T-cell (primary cell): ENCODE measurements at regions not wholly inside any gene's neighbourhood (a gene's known extent, or its start where the extent isn't known, plus 50 kb on each side); places are given as distances from the start of the nearest gene placed in this dataset.

Experiments
- ATAC-seq, 4 experiments: fragments of 200-7000 bp in 3 of 4; fragments of 150-1000 bp in 1 of 4; cut with Tn5 transposase; replicated peaks in 1 of 4; 1 replicate in 3 of 4; 2 replicates in 1 of 4; pipeline ENCODE4 v1.10.0; 2021; ENCODE audit warnings: moderate library complexity in 3 of 4, mild to moderate bottlenecking in 2 of 4, moderate number of reproducible peaks in 1 of 4
- CTCF ChIA-PET, 2 donors: fragments of 300-600 bp; sonication (Branson Sonifier 250); formaldehyde crosslinking; loops; one replicate each; lab custom pipeline; 2022; ENCODE audit warnings: antibody characterized with exemption in 2 of 2; lab: Charles Lee
- POLR2A ChIA-PET, 2 donors: fragments of 300-600 bp; sonication (Branson Sonifier 250); formaldehyde crosslinking; loops; one replicate each; lab custom pipeline; 2022; ENCODE audit warnings: antibody characterized with exemption in 2 of 2; lab: Charles Lee
- DNase-seq, 35 experiments: peaks; one replicate each; pipeline versions ENCODE4 v3.0.0 to v3.0.0-alpha.2; 2013 to 2023
- H3K27ac ChIP-seq: one replicate; pipeline ENCODE4 v1.5.1; 2013; ENCODE audit warnings: low read length
- H3K27me3 ChIP-seq, 2 experiments: replicated peaks in 1 of 2; 1 replicate in 1 of 2; 2 replicates in 1 of 2; pipeline versions ENCODE4 v1.6.1 to v1.7.0; 2013; ENCODE audit warnings: low read length in 1 of 2, mixed read lengths in 1 of 2; ENCODE audit not compliant: control insufficient read depth in 2 of 2, insufficient read depth in 2 of 2; ENCODE audit errors: extremely low read depth in 1 of 2
- H3K36me3 ChIP-seq, 2 donors: 1 replicate in 1 of 2; 2 replicates in 1 of 2; pipeline versions ENCODE4 v1.6.1 to v1.7.0; 2013; ENCODE audit warnings: low read length in 1 of 2; ENCODE audit not compliant: control insufficient read depth in 2 of 2, insufficient read depth in 1 of 2; ENCODE audit errors: extremely low read depth in 1 of 2
- H3K4me1 ChIP-seq, 2 experiments: 1 replicate in 1 of 2; 2 replicates in 1 of 2; pipeline versions ENCODE4 v1.6.1 to v1.7.0; 2013; ENCODE audit warnings: low read length in 2 of 2, mixed read lengths in 1 of 2; ENCODE audit not compliant: insufficient read depth in 2 of 2, control insufficient read depth in 1 of 2; ENCODE audit errors: extremely low read depth in 1 of 2
- H3K4me3 ChIP-seq, 2 donors: 1 replicate in 1 of 2; 2 replicates in 1 of 2; pipeline versions ENCODE4 v1.5.1 to v1.7.0; 2013; ENCODE audit warnings: mild to moderate bottlenecking in 2 of 2, low read length in 1 of 2, moderate library complexity in 1 of 2; ENCODE audit not compliant: control insufficient read depth in 1 of 2; ENCODE audit errors: extremely low read depth in 1 of 2
- H3K9me3 ChIP-seq: 2 replicates; pipeline ENCODE4 v1.7.0; 2013
- H3K27ac Mint-ChIP-seq, 2 donors: one replicate each; pipeline ENCODE4 v1.8.0; 2020 to 2021; ENCODE audit warnings: mild to moderate bottlenecking in 2 of 2, mixed read lengths in 2 of 2
- H3K27me3 Mint-ChIP-seq, 2 donors: one replicate each; pipeline ENCODE4 v1.8.0; 2021 to 2022; ENCODE audit warnings: mixed read lengths in 2 of 2
- H3K36me3 Mint-ChIP-seq: one replicate; pipeline ENCODE4 v1.8.0; 2021; ENCODE audit warnings: mixed read lengths
- H3K4me1 Mint-ChIP-seq, 3 donors: one replicate each; pipeline ENCODE4 v1.8.0; 2020 to 2022; ENCODE audit warnings: mixed read lengths in 3 of 3, mild to moderate bottlenecking in 1 of 3
- H3K4me3 Mint-ChIP-seq, 3 donors: one replicate each; pipeline ENCODE4 v1.8.0; 2020 to 2022; ENCODE audit warnings: mild to moderate bottlenecking in 3 of 3, mixed read lengths in 3 of 3, moderate library complexity in 3 of 3
- H3K9me3 Mint-ChIP-seq, 3 donors: one replicate each; pipeline ENCODE4 v1.8.0; 2020 to 2022; ENCODE audit warnings: mixed read lengths in 3 of 3
- WGBS: methylation state at CpG from one replicate; pipeline ENCODE4 v1.1.5; 2013; ENCODE audit warnings: missing lambda C conversion rate; ENCODE audit not compliant: insufficient coverage; 5-methylcytosine and 5-hydroxymethylcytosine counted together

GRCh38 chr17:5861854-5862253 is 208.3 kb upstream of the WSCD1 start:
- CTCF ChIA-PET = no interaction called here
- Mint-ChIP-seq H3K27ac (no peak overlapping the region), H3K27me3 (peaks cover 12 to 14% of the 10 kb centered on the region in 2 donors), H3K36me3 (no peaks in the 10 kb centered on the region), H3K4me1 (no peaks in the 10 kb centered on the region), H3K9me3 (no peaks in the 10 kb centered on the region), H3K4me3 (no peak overlapping the region)
- Histone ChIP-seq H3K36me3 (no peaks in the 10 kb centered on the region), H3K9me3 (no peaks in the 10 kb centered on the region), H3K4me3 (no peak overlapping the region), H3K27me3 (no peaks in the 10 kb centered on the region), H3K4me1 (no peaks in the 10 kb centered on the region), H3K27ac (no peak overlapping the region)
- WGBS = 83% methylated on average over 2 of the region's 4 CpGs
- POLR2A ChIA-PET = no interaction called here
- DNase-seq (no peak), ATAC-seq (no peak)

GRCh38 chr17:5862395-5862794 is 207.8 kb upstream of the WSCD1 start:
- POLR2A ChIA-PET = no interaction called here
- no peaks in the 10 kb centered on the region for H3K4me1 Mint-ChIP-seq

GRCh38 chr17:5864741-5865657 is 205.2 kb upstream of the WSCD1 start:
- no peak overlapping the region for H3K4me3 Mint-ChIP-seq
- ATAC-seq (no peak), DNase-seq (no peak)
- Histone ChIP-seq H3K4me1 (no peaks in the 10 kb centered on the region), H3K27ac (no peak overlapping the region), H3K36me3 (no peaks in the 10 kb centered on the region), H3K4me3 (no peak overlapping the region), H3K9me3 (no peaks in the 10 kb centered on the region), H3K27me3 (peaks cover 0 to 2% of the 10 kb centered on the region in 2 experiments)
- H3K9me3 Mint-ChIP-seq = no peaks in the 10 kb centered on the region
- WGBS = 81% methylated on average over 4 of the region's 9 CpGs
- no peaks in the 10 kb centered on the region for H3K36me3 Mint-ChIP-seq
- peaks cover 9 to 17% of the 10 kb centered on the region in 2 donors for H3K27me3 Mint-ChIP-seq
- H3K4me1 Mint-ChIP-seq = no peaks in the 10 kb centered on the region
- ChIA-PET POLR2A (no interaction called here), CTCF (no interaction called here)
- no peak overlapping the region for H3K27ac Mint-ChIP-seq

More at GRCh38 chr17:5862395-5862794, 207.8 kb upstream of the WSCD1 start:
- Histone ChIP-seq H3K36me3 (no peaks in the 10 kb centered on the region), H3K9me3 (no peaks in the 10 kb centered on the region), H3K27ac (no peak overlapping the region), H3K4me1 (no peaks in the 10 kb centered on the region), H3K27me3 (no peaks in the 10 kb centered on the region), H3K4me3 (no peak overlapping the region)
- Mint-ChIP-seq H3K4me3 (no peak overlapping the region), H3K36me3 (no peaks in the 10 kb centered on the region), H3K9me3 (no peaks in the 10 kb centered on the region), H3K27me3 (peaks cover 11 to 17% of the 10 kb centered on the region in 2 donors), H3K27ac (no peak overlapping the region)
- CTCF ChIA-PET = no interaction called here
- DNase-seq = no peak
- no peak for ATAC-seq

- no peak for DNase-seq
- H3K9me3 Mint-ChIP-seq = no peaks in the 10 kb centered on the region
- no peak overlapping the region for H3K4me3 Mint-ChIP-seq
- ATAC-seq = no peak
- POLR2A ChIA-PET = no interaction called here
- Histone ChIP-seq H3K4me1 (no peaks in the 10 kb centered on the region), H3K27ac (no peak overlapping the region), H3K4me3 (no peak overlapping the region), H3K36me3 (no peaks in the 10 kb centered on the region), H3K9me3 (no peaks in the 10 kb centered on the region), H3K27me3 (peaks cover 0 to 5% of the 10 kb centered on the region in 2 experiments)
- no peaks in the 10 kb centered on the region for H3K4me1 Mint-ChIP-seq
- H3K36me3 Mint-ChIP-seq = no peaks in the 10 kb centered on the region
- CTCF ChIA-PET = no interaction called here
- peaks cover 10 to 23% of the 10 kb centered on the region in 2 donors for H3K27me3 Mint-ChIP-seq
- no peak overlapping the region for H3K27ac Mint-ChIP-seq
- 51% methylated on average over 3 of the region's 4 CpGs for whole genome bisulfite sequencing
Measured at GRCh38 chr17:5866978-5867377, 203.2 kb upstream of the WSCD1 start.

GRCh38 chr17:5869041-5869745 is 201.0 kb upstream of the WSCD1 start:
- Histone ChIP-seq H3K27ac (no peak overlapping the region), H3K36me3 (no peaks in the 10 kb centered on the region), H3K4me3 (no peak overlapping the region), H3K4me1 (no peaks in the 10 kb centered on the region), H3K27me3 (peaks cover 0 to 13% of the 10 kb centered on the region in 2 experiments), H3K9me3 (no peaks in the 10 kb centered on the region)
- Mint-ChIP-seq H3K4me1 (no peaks in the 10 kb centered on the region), H3K27ac (no peak overlapping the region), H3K9me3 (no peaks in the 10 kb centered on the region), H3K4me3 (no peak overlapping the region), H3K36me3 (no peaks in the 10 kb centered on the region), H3K27me3 (peaks cover 10 to 15% of the 10 kb centered on the region in 2 donors)
- ChIA-PET CTCF (no interaction called here), POLR2A (no interaction called here)
- WGBS = 90% methylated on average over 2 of the region's 12 CpGs
- DNase-seq (no peak), ATAC-seq (no peak)

GRCh38 chr17:5870231-5870953 is 199.8 kb upstream of the WSCD1 start:
- no peaks in the 10 kb centered on the region for H3K4me1 ChIP-seq
- H3K4me3 ChIP-seq = no peak overlapping the region
- no peaks in the 10 kb centered on the region for H3K36me3 Mint-ChIP-seq
- ATAC-seq (no peak), DNase-seq (no peak)
- no peaks in the 10 kb centered on the region for H3K9me3 ChIP-seq
- WGBS = no CpG with 5 or more reads among the region's 6 CpGs
- H3K27me3 ChIP-seq = peaks cover 0 to 20% of the 10 kb centered on the region in 2 experiments
- ChIA-PET POLR2A (no interaction called here), CTCF (no interaction called here)
- H3K27me3 Mint-ChIP-seq = peaks cover 20 to 21% of the 10 kb centered on the region in 2 donors
- no peaks in the 10 kb centered on the region for H3K36me3 ChIP-seq
- H3K9me3 Mint-ChIP-seq = no peaks in the 10 kb centered on the region
- H3K27ac Mint-ChIP-seq = no peak overlapping the region
- H3K27ac ChIP-seq = no peak overlapping the region
- H3K4me3 Mint-ChIP-seq = no peak overlapping the region
- H3K4me1 Mint-ChIP-seq = no peaks in the 10 kb centered on the region
